HEK293 (cell line): ENCODE measurements at regions not wholly inside any gene's neighbourhood (a gene's known extent, or its start where the extent isn't known, plus 50 kb on each side); places are given as distances from the start of the nearest gene placed in this dataset.

Source experiments
- CTCF ChIA-PET: fragments of 350-600 bp; formaldehyde crosslinking; extraction: SDS; loops from one replicate; lab custom pipeline; 2021; ENCODE audit warnings: antibody characterized with exemption; lab: Yijun Ruan, JAX
- POLR2A ChIA-PET: fragments of 300-600 bp; formaldehyde crosslinking; extraction: SDS; loops from one replicate; lab custom pipeline; 2020; ENCODE audit warnings: antibody characterized with exemption, inconsistent platforms; lab: Yijun Ruan, JAX
- H3K27ac ChIP-seq: fragments of 200-500 bp; sonication (Bioruptor generic); 2 replicates; pipeline ENCODE4 v1.5.1; 2014; ENCODE audit warnings: low read depth, low read length, control low read depth, inconsistent platforms; ENCODE audit errors: extremely low read depth
- H3K36me3 ChIP-seq, 2 experiments: fragments of 200-500 bp in 1 of 2; sonication (Bioruptor generic) in 1 of 2; 1 replicate in 1 of 2; 2 replicates in 1 of 2; pipeline ENCODE4 v1.5.1; 2014 to 2017; ENCODE audit warnings: inconsistent platforms in 2 of 2, low read length in 2 of 2; ENCODE audit not compliant: control insufficient read depth in 2 of 2, insufficient read depth in 1 of 2
- H3K4me1 ChIP-seq: fragments of 200-500 bp; sonication (Bioruptor generic); 2 replicates; pipeline ENCODE4 v1.5.1; 2014; ENCODE audit warnings: mild to moderate bottlenecking, low read length, inconsistent platforms; ENCODE audit not compliant: control insufficient read depth, insufficient read depth
- H3K4me3 ChIP-seq: 2 replicates; pipeline ENCODE4 v1.5.1; 2011; ENCODE audit warnings: low read depth, mild to moderate bottlenecking, control low read depth, low read length, moderate library complexity
- H3K9me3 ChIP-seq: fragments of 200-500 bp; sonication (Bioruptor generic); 2 replicates; pipeline ENCODE4 v1.5.1; 2014; ENCODE audit warnings: low read depth, low read length, inconsistent platforms; ENCODE audit not compliant: control insufficient read depth, insufficient read depth
- FEZF1 ChIP-seq: fragments of 450-650 bp; formaldehyde crosslinking; IDR thresholded peaks from 2 replicates; pipeline ENCODE4 v1.5.1; 2016; ENCODE audit warnings: missing biosample characterization, missing genetic modification characterization
- MYNN ChIP-seq: fragments of 450-650 bp; formaldehyde crosslinking; IDR thresholded peaks from 2 replicates; pipeline ENCODE4 v1.5.1; 2016; ENCODE audit warnings: missing biosample characterization, missing genetic modification characterization, borderline replicate concordance
- REPIN1 ChIP-seq: fragments of 450-650 bp; formaldehyde crosslinking; IDR thresholded peaks from 2 replicates; pipeline ENCODE4 v1.5.1; 2017; ENCODE audit warnings: missing biosample characterization, missing genetic modification characterization, low read depth
- SETDB1 ChIP-seq: IDR thresholded peaks from one replicate; pipeline ENCODE4 v1.6.1; 2017; ENCODE audit warnings: mild to moderate bottlenecking, low read length, moderate library complexity, mixed read lengths; ENCODE audit not compliant: insufficient read length
- TRIM28 ChIP-seq: IDR thresholded peaks from 2 replicates; pipeline ENCODE4 v1.6.1; 2011; ENCODE audit warnings: low read length, control low read depth, borderline replicate concordance
- ZFP3 ChIP-seq: fragments of 450-650 bp; formaldehyde crosslinking; IDR thresholded peaks from 2 replicates; pipeline ENCODE4 v1.5.1; 2016; ENCODE audit warnings: low read depth, missing biosample characterization, missing genetic modification characterization
- ZNF155 ChIP-seq: fragments of 450-650 bp; formaldehyde crosslinking; IDR thresholded peaks from 2 replicates; pipeline ENCODE4 v1.5.1; 2016; ENCODE audit warnings: missing biosample characterization, missing genetic modification characterization
- ZNF202 ChIP-seq: fragments of 450-650 bp; formaldehyde crosslinking; IDR thresholded peaks from 2 replicates; pipeline ENCODE4 v1.5.1; 2016; ENCODE audit warnings: missing biosample characterization, missing genetic modification characterization, borderline replicate concordance
- ZNF221 ChIP-seq: fragments of 450-650 bp; formaldehyde crosslinking; IDR thresholded peaks from 2 replicates; pipeline ENCODE4 v1.5.1; 2017; ENCODE audit warnings: missing biosample characterization, missing genetic modification characterization, borderline replicate concordance
- ZNF366 ChIP-seq: fragments of 450-650 bp; formaldehyde crosslinking; conservative IDR thresholded peaks from 2 replicates; pipeline ENCODE4 v1.5.1; 2016; ENCODE audit warnings: missing biosample characterization, missing genetic modification characterization
- ZNF510 ChIP-seq: fragments of 450-650 bp; formaldehyde crosslinking; IDR thresholded peaks from 2 replicates; pipeline ENCODE4 v1.5.1; 2018; ENCODE audit warnings: mild to moderate bottlenecking, missing genetic modification characterization, missing biosample characterization; ENCODE audit not compliant: insufficient replicate concordance
- ZNF571 ChIP-seq: fragments of 450-650 bp; formaldehyde crosslinking; IDR thresholded peaks from 2 replicates; pipeline ENCODE4 v1.5.0; 2017; ENCODE audit warnings: missing biosample characterization, missing genetic modification characterization
- ZNF626 ChIP-seq: fragments of 450-650 bp; sonication (Bioruptor Pico); formaldehyde crosslinking; IDR thresholded peaks from 2 replicates; pipeline ENCODE4 v1.5.1; 2018; ENCODE audit warnings: missing biosample characterization, missing genetic modification characterization, inconsistent platforms
- ZNF629 ChIP-seq: fragments of 450-650 bp; formaldehyde crosslinking; IDR thresholded peaks from 2 replicates; pipeline ENCODE4 v1.5.1; 2017; ENCODE audit warnings: missing biosample characterization, missing genetic modification characterization
- TF ChIP-seq, protein P1 (sequence below): fragments of 450-650 bp; formaldehyde crosslinking; IDR thresholded peaks from 2 replicates; pipeline ENCODE4 v1.5.1; 2016; ENCODE audit warnings: missing biosample characterization, missing genetic modification characterization
- TF ChIP-seq, protein P2 (sequence below): fragments of 450-650 bp; formaldehyde crosslinking; IDR thresholded peaks from 2 replicates; pipeline ENCODE4 v1.5.1; 2017; ENCODE audit warnings: missing biosample characterization, mild to moderate bottlenecking, missing genetic modification characterization, moderate library complexity
- TF ChIP-seq, protein P3 (sequence below): fragments of 450-650 bp; IDR thresholded peaks from 2 replicates; pipeline ENCODE4 v1.5.1; 2018; ENCODE audit warnings: missing biosample characterization, mild to moderate bottlenecking, missing genetic modification characterization
- TF ChIP-seq, protein P4 (sequence below): sonication (generic); formaldehyde crosslinking; IDR thresholded peaks from 2 replicates; pipeline ENCODE4 v1.8.1; 2022; ENCODE audit warnings: mild to moderate bottlenecking, moderate library complexity, missing genetic modification reagents
- TF ChIP-seq, protein P5 (sequence below): fragments of 450-650 bp; formaldehyde crosslinking; IDR thresholded peaks from 2 replicates; pipeline ENCODE4 v1.5.1; 2016; ENCODE audit warnings: missing biosample characterization, missing genetic modification characterization

DNA sequence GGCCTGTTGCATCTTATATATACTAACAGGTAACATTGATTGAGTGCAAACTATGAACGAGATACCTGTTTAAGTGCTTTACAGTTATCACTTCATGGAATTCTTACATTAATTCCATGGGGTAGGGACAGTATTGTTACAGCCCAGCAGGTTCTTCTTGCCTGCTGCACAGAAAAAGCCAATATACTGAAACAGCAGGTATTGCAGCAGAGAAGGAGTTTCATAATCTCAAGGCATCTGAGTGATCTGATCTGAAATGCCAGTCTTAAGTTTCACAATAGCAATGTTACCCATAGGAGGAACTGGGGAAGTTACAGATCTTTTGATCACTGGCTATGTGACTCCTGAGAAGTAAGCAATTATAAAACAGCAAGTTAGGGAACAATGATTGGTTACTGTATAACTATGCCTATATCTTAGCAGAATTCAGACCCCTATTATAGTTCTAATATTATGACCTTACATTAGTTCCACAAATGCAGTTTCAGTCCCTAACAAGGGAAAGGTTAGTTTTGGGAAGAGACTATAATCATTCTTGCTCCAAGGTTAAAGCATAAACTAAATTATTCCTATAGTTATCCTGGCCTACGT is 126.5 kb upstream of the BNC2 start:
- CTCF ChIA-PET, result no interaction called here
- Histone ChIP-seq H3K4me1 (no peaks in the 10 kb centered on the region), H3K9me3 (no peaks in the 10 kb centered on the region), H3K36me3 (no peaks in the 10 kb centered on the region), H3K4me3 (no peak overlapping the region), H3K27ac (no peak overlapping the region)
- TF ChIP-seq ZNF202 (tag by site-specific recombination) (no peak), TRIM28 (peak; percentile 100), ZNF155 (tag by site-specific recombination) (no peak), SETDB1 (peak; percentile 99), ZNF626 (peak; percentile 69; the same call in 1 of the 2 replicates)
- TF ChIP-seq, protein P1, sequence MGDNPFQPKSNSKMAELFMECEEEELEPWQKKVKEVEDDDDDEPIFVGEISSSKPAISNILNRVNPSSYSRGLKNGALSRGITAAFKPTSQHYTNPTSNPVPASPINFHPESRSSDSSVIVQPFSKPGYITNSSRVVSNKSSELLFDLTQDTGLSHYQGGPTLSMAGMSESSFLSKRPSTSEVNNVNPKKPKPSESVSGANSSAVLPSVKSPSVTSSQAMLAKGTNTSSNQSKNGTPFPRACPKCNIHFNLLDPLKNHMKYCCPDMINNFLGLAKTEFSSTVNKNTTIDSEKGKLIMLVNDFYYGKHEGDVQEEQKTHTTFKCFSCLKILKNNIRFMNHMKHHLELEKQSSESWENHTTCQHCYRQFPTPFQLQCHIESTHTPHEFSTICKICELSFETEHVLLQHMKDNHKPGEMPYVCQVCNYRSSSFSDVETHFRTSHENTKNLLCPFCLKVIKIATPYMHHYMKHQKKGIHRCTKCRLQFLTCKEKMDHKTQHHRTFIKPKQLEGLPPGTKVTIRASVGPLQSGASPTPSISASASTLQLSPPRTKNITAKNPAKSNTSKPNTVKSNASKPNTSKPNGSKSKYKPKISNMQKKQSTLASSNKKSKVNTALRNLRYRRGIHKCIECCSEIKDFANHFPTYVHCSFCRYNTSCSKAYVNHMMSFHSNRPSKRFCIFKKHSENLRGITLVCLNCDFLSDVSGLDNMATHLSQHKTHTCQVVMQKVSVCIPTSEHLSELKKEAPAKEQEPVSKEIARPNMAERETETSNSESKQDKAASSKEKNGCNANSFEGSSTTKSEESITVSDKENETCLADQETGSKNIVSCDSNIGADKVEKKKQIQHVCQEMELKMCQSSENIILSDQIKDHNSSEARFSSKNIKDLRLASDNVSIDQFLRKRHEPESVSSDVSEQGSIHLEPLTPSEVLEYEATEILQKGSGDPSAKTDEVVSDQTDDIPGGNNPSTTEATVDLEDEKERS (tag by site-specific recombination), result no peak
- TF ChIP-seq, all 188 proteins: peak for 3
- POLR2A ChIA-PET, result no interaction called here

DNA sequence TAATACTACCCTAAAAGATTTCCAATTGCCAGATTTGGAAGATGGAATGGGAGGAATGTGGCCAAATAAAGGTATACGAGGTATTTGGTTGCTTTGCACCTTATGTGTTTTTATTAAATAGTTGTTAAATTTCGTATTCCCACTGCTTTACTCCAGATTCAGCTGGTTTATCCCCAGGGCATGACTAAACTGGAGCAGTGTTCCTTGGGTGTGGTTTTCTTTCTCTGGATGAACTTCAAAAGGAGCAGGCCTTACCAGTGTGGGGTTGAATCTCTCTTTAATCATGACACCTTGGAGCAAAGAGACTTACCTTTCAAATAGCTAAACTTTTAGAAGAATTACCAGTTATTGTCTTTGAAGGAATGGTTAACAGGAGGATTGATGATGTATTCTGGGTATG is 121.7 kb upstream of the BNC2 start:
- H3K4me3 ChIP-seq, result no peak overlapping the region
- H3K9me3 ChIP-seq, result no peaks in the 10 kb centered on the region
- H3K27ac ChIP-seq, result no peak overlapping the region
- POLR2A ChIA-PET, result interaction anchor here (0.7 kb wide), 1 partner anchor 1054 kb away, joined by 4 read pairs; no protein-coding TSS in a partner anchor
- no peaks in the 10 kb centered on the region for H3K4me1 ChIP-seq
- no peak for TF ChIP-seq ZNF202 (tag by site-specific recombination)
- no peak for TF ChIP-seq ZNF629 (tag by site-specific recombination)
- TF ChIP-seq ZNF510 (tag by site-specific recombination), result no peak
- H3K36me3 ChIP-seq, result no peaks in the 10 kb centered on the region
- CTCF ChIA-PET, result interaction anchor here (0.5 to 1.2 kb wide), 2 partner anchors 71 to 199 kb away, joined by 3 to 4 read pairs; no protein-coding TSS in a partner anchor

DNA sequence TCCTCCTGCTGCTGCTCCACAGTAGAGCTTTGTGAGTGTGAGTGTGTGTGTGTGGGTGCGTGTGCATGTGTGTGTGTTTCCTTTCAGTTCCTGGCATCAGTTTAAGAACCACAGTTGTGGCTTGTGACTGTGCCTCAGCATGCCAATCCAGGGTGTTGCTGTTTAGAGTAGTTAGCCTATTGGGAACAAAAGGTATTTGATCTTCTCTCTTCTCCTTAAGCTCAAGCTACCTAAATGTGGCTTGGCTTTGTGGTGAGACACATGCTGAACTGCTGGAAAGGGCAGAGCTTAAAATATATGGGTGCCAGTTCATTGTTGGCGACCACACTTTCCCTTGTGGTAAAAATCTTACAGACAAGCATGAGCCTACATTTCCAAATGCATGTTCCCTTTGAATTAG is 116.6 kb upstream of the BNC2 start:
- CTCF ChIA-PET, result no interaction called here
- Histone ChIP-seq H3K4me1 (no peaks in the 10 kb centered on the region), H3K27ac (no peak overlapping the region)
- TF ChIP-seq MYNN (tag by site-specific recombination) (no peak), REPIN1 (tag by site-specific recombination) (no peak), ZNF221 (tag by site-specific recombination) (no peak), ZNF571 (tag by site-specific recombination) (no peak)
- TF ChIP-seq, protein P2, sequence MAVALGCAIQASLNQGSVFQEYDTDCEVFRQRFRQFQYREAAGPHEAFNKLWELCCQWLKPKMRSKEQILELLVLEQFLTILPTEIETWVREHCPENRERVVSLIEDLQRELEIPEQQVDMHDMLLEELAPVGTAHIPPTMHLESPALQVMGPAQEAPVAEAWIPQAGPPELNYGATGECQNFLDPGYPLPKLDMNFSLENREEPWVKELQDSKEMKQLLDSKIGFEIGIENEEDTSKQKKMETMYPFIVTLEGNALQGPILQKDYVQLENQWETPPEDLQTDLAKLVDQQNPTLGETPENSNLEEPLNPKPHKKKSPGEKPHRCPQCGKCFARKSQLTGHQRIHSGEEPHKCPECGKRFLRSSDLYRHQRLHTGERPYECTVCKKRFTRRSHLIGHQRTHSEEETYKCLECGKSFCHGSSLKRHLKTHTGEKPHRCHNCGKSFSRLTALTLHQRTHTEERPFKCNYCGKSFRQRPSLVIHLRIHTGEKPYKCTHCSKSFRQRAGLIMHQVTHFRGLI (tag by site-specific recombination), result no peak
- TF ChIP-seq, all 188 proteins: peak for 0
- POLR2A ChIA-PET, result no interaction called here
- H3K36me3 ChIP-seq, result no peaks in the 10 kb centered on the region
- no peak overlapping the region for H3K4me3 ChIP-seq
- no peaks in the 10 kb centered on the region for H3K9me3 ChIP-seq

DNA sequence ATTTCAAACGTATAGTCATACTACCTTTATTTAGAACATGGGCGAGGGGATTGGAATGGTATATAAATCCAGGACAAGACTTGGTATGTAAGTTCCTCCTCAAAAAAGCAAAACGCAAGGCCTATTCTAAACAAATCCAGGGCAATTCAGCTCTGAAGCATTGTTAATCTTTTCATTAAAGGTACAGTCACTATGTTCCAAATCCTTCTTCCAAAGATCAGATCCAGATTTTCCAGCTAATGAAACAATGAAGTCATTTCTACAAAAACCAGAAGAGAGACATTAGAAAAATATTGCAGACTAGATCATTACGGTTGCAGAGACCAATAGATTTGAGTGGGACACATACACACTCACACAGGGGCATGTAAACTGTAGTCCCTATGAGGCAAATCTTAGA is 116.1 kb upstream of the BNC2 start:
- Histone ChIP-seq H3K27ac (no peak overlapping the region), H3K4me1 (no peaks in the 10 kb centered on the region), H3K9me3 (no peaks in the 10 kb centered on the region), H3K4me3 (no peak overlapping the region), H3K36me3 (no peaks in the 10 kb centered on the region)
- ChIA-PET POLR2A (no interaction called here), CTCF (no interaction called here)
- TF ChIP-seq FEZF1 (tag by site-specific recombination) (no peak), ZFP3 (tag by site-specific recombination) (no peak), ZNF366 (no peak)
- TF ChIP-seq, protein P3, sequence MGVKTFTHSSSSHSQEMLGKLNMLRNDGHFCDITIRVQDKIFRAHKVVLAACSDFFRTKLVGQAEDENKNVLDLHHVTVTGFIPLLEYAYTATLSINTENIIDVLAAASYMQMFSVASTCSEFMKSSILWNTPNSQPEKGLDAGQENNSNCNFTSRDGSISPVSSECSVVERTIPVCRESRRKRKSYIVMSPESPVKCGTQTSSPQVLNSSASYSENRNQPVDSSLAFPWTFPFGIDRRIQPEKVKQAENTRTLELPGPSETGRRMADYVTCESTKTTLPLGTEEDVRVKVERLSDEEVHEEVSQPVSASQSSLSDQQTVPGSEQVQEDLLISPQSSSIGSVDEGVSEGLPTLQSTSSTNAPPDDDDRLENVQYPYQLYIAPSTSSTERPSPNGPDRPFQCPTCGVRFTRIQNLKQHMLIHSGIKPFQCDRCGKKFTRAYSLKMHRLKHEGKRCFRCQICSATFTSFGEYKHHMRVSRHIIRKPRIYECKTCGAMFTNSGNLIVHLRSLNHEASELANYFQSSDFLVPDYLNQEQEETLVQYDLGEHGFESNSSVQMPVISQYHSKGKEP (tag by site-specific recombination), result no peak
- TF ChIP-seq, protein P4, sequence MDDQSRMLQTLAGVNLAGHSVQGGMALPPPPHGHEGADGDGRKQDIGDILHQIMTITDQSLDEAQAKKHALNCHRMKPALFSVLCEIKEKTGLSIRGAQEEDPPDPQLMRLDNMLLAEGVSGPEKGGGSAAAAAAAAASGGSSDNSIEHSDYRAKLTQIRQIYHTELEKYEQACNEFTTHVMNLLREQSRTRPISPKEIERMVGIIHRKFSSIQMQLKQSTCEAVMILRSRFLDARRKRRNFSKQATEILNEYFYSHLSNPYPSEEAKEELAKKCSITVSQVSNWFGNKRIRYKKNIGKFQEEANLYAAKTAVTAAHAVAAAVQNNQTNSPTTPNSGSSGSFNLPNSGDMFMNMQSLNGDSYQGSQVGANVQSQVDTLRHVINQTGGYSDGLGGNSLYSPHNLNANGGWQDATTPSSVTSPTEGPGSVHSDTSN (CRISPR knock-in tag), result no peak
- TF ChIP-seq, protein P5, sequence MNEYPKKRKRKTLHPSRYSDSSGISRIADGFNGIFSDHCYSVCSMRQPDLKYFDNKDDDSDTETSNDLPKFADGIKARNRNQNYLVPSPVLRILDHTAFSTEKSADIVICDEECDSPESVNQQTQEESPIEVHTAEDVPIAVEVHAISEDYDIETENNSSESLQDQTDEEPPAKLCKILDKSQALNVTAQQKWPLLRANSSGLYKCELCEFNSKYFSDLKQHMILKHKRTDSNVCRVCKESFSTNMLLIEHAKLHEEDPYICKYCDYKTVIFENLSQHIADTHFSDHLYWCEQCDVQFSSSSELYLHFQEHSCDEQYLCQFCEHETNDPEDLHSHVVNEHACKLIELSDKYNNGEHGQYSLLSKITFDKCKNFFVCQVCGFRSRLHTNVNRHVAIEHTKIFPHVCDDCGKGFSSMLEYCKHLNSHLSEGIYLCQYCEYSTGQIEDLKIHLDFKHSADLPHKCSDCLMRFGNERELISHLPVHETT (tag by site-specific recombination), result no peak
